Fibroblast of lung (primary cell): ENCODE measurements at regions not wholly inside any gene's neighbourhood (a gene's known extent, or its start where the extent isn't known, plus 50 kb on each side); places are given as distances from the start of the nearest gene placed in this dataset.

Experiments
- CTCF ChIP-seq, 2 donors: IDR thresholded peaks in 1 of 2; conservative IDR thresholded peaks in 1 of 2; 1 replicate in 1 of 2; 2 replicates in 1 of 2; pipeline ENCODE4 v1.5.1; 2011 to 2012; ENCODE audit warnings: low read length in 2 of 2, control low read depth in 1 of 2, inconsistent platforms in 1 of 2, low read depth in 1 of 2, mild to moderate bottlenecking in 1 of 2
- EZH2 ChIP-seq: IDR thresholded peaks from 2 replicates; pipeline ENCODE4 v1.5.1; 2012; ENCODE audit warnings: low read length, control low read depth, mild to moderate bottlenecking; ENCODE audit errors: missing control alignments

- no peak for TF ChIP-seq CTCF (conservative IDR thresholded peaks at IDR 0.05 in 1 of 2, IDR thresholded peaks at IDR 0.05 in 1 of 2; ENCODE audit: low read depth in 1 of 2, low read length in 2 of 2)
- TF ChIP-seq EZH2, result no peak
Measured at GRCh38 chr9:26399556-26399955, 493.0 kb downstream of the CAAP1 start.
